HG02938 (cell line): ENCODE measurements at regions not wholly inside any gene's neighbourhood (a gene's known extent, or its start where the extent isn't known, plus 50 kb on each side); places are given as distances from the start of the nearest gene placed in this dataset.

Experiments
- ATAC-seq: cut with Tn5 transposase; IDR thresholded peaks from one replicate; pipeline ENCODE4 v1.9.1; 2021; ENCODE audit warnings: mild to moderate bottlenecking, moderate library complexity; ENCODE audit not compliant: unreplicated experiment

- ATAC-seq: no peak
Measured at GRCh38 chr1:42096554-42096953, 56.7 kb upstream of the GUCA2B start.

GRCh38 chr1:42089246-42089645 is 64.0 kb upstream of the GUCA2B start:
- no peak for ATAC-seq

GRCh38 chr1:42086146-42086545 is 67.1 kb upstream of the GUCA2B start:
- ATAC-seq: no peak

GRCh38 chr1:42085596-42085995 is 67.6 kb upstream of the GUCA2B start:
- ATAC-seq: no peak

- no peak for ATAC-seq
Measured at GRCh38 chr1:42081475-42081874, 71.7 kb upstream of the GUCA2B start.

GRCh38 chr1:42075179-42075578 is 78.0 kb upstream of the GUCA2B start:
- ATAC-seq: no peak

- ATAC-seq: no peak
Measured at GRCh38 chr1:42070996-42071395, 82.2 kb upstream of the GUCA2B start.

GRCh38 chr1:42057800-42058199 is 95.4 kb upstream of the GUCA2B start:
- no peak for ATAC-seq

GRCh38 chr1:42056460-42056859 is 96.8 kb upstream of the GUCA2B start:
- ATAC-seq: no peak

GRCh38 chr1:42055061-42055460 is 98.1 kb upstream of the GUCA2B start:
- no peak for ATAC-seq

GRCh38 chr1:42052072-42052699 is 101.0 kb upstream of the GUCA2B start:
- ATAC-seq: no peak

GRCh38 chr1:42047508-42047880 is 105.7 kb upstream of the GUCA2B start:
- ATAC-seq: no peak

- ATAC-seq: no peak
Measured at GRCh38 chr1:42046761-42047507, 106.3 kb upstream of the GUCA2B start.

GRCh38 chr1:42044346-42044745 is 108.9 kb upstream of the GUCA2B start:
- no peak for ATAC-seq

GRCh38 chr1:42043811-42044210 is 109.4 kb upstream of the GUCA2B start:
- ATAC-seq: no peak

- no peak for ATAC-seq
Measured at GRCh38 chr1:42043182-42043581, 110.0 kb upstream of the GUCA2B start.

GRCh38 chr1:42041031-42041430 is 112.2 kb upstream of the GUCA2B start:
- no peak for ATAC-seq

- no peak for ATAC-seq
Measured at GRCh38 chr1:42040159-42040558, 113.1 kb upstream of the GUCA2B start.

- ATAC-seq: no peak
Measured at GRCh38 chr1:42038261-42038660, 114.9 kb upstream of the GUCA2B start.

- ATAC-seq: no peak
Measured at GRCh38 chr1:42037586-42037985, 115.6 kb upstream of the GUCA2B start.

GRCh38 chr1:42037161-42037560 is 116.0 kb upstream of the GUCA2B start:
- no peak for ATAC-seq

GRCh38 chr1:42035830-42036604 is 117.2 kb upstream of the GUCA2B start:
- peak; percentile 87 for ATAC-seq
